ENCODE measurements at regions not wholly inside any gene's neighbourhood (a gene's known extent, or its start where the extent isn't known, plus 50 kb on each side); places are given as distances from the start of the nearest gene placed in this dataset.

DNA sequence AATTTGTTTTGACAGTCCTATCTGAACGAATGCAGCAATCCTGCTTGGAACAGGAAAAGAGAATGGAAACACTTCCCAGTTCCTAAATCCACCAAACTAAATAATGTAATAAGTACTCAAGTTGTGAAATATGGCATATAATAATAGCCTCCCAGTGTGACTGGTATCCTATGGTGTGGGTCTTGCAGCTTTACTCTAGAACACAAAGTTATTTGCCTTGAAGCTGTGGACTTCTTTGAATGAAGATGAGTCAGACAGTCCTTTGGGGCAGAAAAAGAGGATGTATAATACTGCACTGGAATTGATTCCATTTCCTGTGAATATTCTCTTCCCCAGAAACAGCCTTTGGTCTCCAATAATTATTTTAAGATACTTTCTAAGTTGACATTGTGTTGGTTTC lies 887.0 kb downstream of the KCNA4 start:
- TF ChIP-seq, protein P1, sequence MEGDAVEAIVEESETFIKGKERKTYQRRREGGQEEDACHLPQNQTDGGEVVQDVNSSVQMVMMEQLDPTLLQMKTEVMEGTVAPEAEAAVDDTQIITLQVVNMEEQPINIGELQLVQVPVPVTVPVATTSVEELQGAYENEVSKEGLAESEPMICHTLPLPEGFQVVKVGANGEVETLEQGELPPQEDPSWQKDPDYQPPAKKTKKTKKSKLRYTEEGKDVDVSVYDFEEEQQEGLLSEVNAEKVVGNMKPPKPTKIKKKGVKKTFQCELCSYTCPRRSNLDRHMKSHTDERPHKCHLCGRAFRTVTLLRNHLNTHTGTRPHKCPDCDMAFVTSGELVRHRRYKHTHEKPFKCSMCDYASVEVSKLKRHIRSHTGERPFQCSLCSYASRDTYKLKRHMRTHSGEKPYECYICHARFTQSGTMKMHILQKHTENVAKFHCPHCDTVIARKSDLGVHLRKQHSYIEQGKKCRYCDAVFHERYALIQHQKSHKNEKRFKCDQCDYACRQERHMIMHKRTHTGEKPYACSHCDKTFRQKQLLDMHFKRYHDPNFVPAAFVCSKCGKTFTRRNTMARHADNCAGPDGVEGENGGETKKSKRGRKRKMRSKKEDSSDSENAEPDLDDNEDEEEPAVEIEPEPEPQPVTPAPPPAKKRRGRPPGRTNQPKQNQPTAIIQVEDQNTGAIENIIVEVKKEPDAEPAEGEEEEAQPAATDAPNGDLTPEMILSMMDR (IDR thresholded peaks at IDR 0.05; ENCODE audit: insufficient read depth, low read depth, low read length): no peak
- TF ChIP-seq EZH2 (IDR thresholded peaks at IDR 0.05; ENCODE audit: insufficient read depth, low read length): no peak
